Ammon's horn (tissue), 1 donor: ENCODE measurements at regions not wholly inside any gene's neighbourhood (a gene's known extent, or its start where the extent isn't known, plus 50 kb on each side); places are given as distances from the start of the nearest gene placed in this dataset.
"Not testable (repeated sequence)": the region's sequence is repeated elsewhere in the genome, so short reads cannot be mapped to it uniquely, and the experiment has no call there.

Experiments
- DNase-seq: peaks from one replicate; pipeline ENCODE4 v3.0.0-alpha.2; 2016; ENCODE audit warnings: low spot score

- DNase-seq = no peak
Measured at GRCh38 chr16:49940464-49941224, 84.4 kb upstream of the CNEP1R1 start.

DNA sequence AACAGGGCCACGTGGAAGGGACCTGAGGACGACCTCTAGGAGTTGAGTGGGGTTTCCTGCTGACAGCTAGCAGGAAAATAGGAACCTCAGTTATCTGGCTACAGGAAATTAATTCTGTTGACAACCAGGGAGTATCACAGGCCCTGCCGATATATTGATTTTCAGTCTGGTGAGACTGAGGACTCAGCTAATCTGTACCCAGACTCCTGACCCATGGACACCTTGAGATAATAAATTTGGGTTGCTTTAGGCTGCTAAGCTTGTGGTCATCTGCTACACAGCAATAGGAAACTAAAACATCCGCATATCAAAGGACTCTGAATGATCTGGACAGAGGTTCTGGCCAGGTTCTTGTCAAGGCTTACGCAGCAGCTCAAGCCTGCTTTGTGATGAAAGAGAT, 80.8 kb upstream of the CNEP1R1 start:
- no peak for DNase-seq

GRCh38 chr16:49947907-49948678, 76.9 kb upstream of the CNEP1R1 start:
- DNase-seq = no peak

- no peak for DNase-seq
Measured at GRCh38 chr16:49951574-49952195, 73.3 kb upstream of the CNEP1R1 start.

GRCh38 chr16:49952386-49952785, 72.6 kb upstream of the CNEP1R1 start:
- DNase-seq = no peak

DNA sequence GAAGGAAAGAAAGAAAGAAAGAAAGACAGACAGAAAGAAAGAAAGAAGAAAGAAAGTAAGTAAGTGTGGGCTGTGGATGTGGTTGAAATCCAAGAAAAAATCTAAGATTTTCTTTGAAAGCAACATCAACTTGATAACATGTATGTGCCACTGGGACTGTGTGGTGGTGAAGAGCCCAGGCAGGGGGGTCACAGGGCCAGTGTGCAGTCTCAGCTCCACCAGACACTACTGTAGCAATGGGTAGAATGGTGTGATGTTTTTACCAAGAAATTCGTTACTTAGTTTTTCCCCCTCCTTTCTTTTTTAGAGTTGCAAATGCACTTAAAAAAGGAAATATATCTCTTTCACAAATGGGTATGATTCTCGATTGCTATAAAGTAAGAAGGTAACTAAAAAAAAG, 71.9 kb upstream of the CNEP1R1 start:
- no peak for DNase-seq

GRCh38 chr16:49955858-49956257, 69.2 kb upstream of the CNEP1R1 start:
- DNase-seq = no peak

GRCh38 chr16:49956915-49957314, 68.1 kb upstream of the CNEP1R1 start:
- no peak for DNase-seq

- DNase-seq = no peak
Measured at GRCh38 chr16:49958448-49958847, 66.6 kb upstream of the CNEP1R1 start.

DNA sequence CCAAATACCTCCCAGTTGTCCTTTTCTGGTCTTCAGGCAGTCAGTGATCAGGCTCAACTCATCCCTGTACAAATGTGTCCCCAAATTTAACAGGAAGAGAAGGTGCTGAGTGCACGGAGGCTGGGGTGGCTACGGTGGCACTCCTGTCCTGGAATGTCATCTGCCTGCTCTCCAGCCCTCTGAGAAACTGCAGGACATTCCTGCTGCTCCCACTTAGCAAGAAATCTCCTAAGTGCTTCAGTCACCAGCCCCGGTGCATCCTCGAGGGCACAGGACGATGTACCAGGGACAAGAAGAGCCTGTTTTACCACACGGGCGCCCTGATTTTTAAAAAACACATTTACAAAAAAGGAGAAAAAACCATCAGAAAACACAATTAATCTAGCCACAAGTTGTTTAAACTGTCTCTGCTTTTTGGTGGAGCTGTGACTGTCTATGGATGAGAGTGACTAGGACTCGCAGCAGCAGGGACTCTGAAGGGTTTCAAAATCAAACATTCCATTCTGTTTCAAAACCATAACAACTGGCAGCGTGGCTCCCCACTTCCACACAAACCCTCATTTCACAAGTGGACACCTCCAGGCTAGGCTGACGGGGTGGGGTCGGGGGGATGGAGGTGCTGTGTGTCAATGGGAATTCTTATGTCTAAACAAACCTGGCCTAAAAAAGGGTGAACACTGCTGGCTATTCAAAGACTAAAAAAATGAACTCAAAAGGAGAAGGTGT, 65.3 kb upstream of the CNEP1R1 start:
- DNase-seq = no peak

DNA sequence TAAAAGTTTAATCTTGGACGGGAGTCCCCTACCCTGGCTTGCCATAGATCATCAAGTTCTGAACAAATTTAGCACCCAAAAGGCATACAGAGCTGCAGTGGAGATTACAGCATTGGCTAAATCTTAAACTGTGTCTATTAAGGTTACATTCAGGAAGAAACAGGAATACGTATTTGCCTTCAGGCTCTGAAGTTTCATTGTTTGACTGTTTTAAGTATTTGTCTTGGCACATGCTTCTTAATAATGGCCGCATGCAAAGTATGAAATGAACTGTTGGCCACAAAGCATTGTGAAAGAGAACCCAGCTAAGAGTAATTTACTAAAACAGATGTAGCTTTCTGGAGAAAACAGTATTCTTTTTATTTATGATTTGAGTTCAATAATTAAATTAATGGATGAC, 63.9 kb upstream of the CNEP1R1 start:
- DNase-seq = no peak

DNA sequence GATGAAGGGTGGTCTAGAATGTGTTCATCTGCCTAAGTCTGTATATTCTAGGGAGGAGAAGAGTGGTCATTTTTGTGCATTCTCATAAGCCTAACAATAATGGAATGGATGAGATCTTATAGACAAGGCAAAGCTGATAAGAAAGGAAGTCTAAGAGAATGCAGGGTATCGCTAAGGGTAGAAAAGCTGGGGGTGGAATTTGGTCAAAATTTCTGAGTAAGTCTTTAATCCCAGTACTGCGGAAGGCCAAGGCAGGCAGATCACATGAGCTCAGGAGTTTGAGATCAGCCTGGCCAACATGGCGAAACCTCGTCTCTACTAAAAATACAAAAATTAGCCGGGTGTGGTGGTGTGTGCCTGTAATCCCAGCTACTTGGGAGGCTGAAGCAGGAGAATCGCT, 62.5 kb upstream of the CNEP1R1 start:
- not testable (repeated sequence) for DNase-seq

GRCh38 chr16:49964316-49964715, 60.7 kb upstream of the CNEP1R1 start:
- no peak for DNase-seq

DNA sequence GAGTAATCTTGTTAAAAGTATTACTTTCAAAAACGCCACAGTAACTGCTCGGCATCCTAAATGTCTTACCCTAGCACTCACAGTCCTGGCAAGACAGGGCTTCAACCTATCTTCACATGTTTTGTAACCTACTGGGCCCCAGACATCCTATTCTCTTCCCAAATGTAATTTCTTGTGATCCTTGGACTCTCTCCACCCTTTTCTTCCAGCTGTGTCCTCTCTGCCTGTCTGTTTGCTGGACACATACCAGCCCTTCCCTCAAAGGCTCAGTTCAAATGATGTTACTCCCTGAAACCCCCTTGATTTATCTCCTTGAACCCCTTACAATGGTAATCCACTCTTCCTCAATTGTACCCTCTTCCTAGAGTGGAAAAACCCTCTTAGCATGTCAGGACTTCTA, 60.1 kb upstream of the CNEP1R1 start:
- DNase-seq = no peak

- DNase-seq = no peak
Measured at GRCh38 chr16:49967012-49967559, 57.9 kb upstream of the CNEP1R1 start.

- no peak for DNase-seq
Measured at GRCh38 chr16:49969091-49970030, 55.7 kb upstream of the CNEP1R1 start.

DNA sequence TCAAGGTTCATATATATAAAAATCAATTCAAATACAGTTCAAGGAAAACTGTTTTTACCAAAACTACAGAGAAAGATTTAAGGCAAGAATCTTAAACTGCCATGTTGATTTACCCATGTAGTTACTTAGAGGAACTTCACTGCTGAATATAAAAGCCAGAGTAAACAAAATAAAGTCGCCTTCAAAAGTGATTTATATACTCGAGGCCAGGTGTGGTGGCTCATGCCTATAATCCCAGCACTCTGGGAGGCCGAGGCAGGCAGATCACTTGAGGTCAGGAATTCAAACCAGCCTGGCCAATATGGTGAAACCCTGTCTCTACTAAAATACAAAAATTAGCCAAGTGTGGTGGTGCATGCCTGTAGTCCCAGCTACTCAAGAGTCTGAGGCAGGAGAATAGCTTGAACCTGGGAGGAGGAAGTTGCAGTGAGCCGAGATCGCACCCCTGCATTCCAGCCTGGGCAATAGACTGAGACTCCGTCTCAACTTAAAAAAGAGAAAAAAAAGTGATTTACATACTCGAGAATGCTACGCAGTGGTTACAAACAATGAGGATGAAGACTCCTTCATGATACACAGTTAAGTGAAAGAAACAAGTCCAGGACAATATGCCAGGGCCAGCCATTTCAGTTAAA, 54.1 kb upstream of the CNEP1R1 start:
- DNase-seq = no peak

GRCh38 chr16:49972280-49972679, 52.7 kb upstream of the CNEP1R1 start:
- no peak for DNase-seq

DNA sequence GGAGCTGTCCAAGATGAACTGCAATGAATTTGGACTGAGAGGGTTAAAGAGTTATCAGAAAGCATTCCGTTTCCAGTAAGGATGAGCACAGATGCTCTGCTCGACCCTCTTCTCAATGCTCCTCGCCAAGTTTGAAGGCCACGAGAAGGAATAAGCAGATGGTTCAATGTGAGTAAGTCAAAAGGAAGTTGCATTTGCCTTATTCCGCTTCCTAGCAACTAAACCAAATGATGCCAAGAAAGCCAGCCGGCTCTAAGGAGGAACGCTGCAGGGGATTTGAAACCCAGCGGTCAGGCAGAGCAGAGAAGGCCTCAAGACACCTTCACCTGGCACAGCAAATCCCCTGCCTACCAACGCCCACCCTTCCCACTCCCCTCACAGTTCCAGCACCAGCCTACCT, 52.1 kb upstream of the CNEP1R1 start:
- DNase-seq = peak; percentile 10
